GM19328 (cell line): ENCODE measurements at regions not wholly inside any gene's neighbourhood (a gene's known extent, or its start where the extent isn't known, plus 50 kb on each side); places are given as distances from the start of the nearest gene placed in this dataset.

Experiments used
- ATAC-seq: cut with Tn5 transposase; IDR thresholded peaks from one replicate; pipeline ENCODE4 v1.9.1; 2021; ENCODE audit warnings: mild to moderate bottlenecking, moderate library complexity; ENCODE audit not compliant: unreplicated experiment

- ATAC-seq = no peak
Measured at GRCh38 chr5:52388349-52388748, 399.4 kb upstream of the ITGA1 start.

DNA sequence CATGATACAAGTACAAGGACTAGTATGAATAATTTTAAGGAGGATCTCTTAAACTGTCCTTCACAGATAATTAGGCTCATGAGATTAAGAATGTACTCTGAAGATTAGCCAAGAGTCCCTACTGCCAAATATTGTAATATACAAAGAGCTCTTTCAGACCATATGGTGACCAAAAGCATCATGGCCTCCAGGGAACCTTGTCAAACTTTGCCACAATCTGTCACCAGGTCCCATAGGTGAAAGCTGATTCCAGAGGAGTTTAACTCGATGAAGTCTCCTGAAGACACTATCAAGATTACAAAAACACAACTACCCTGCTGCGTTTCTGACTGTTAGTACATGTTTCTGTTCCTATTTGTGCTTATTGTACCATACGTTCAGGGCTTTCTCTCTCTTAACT lies 395.4 kb upstream of the ITGA1 start:
- ATAC-seq = no peak

- no peak for ATAC-seq
Measured at GRCh38 chr5:52409835-52410234, 377.9 kb upstream of the ITGA1 start.

GRCh38 chr5:52419357-52419756 lies 368.4 kb upstream of the ITGA1 start:
- ATAC-seq = no peak

DNA sequence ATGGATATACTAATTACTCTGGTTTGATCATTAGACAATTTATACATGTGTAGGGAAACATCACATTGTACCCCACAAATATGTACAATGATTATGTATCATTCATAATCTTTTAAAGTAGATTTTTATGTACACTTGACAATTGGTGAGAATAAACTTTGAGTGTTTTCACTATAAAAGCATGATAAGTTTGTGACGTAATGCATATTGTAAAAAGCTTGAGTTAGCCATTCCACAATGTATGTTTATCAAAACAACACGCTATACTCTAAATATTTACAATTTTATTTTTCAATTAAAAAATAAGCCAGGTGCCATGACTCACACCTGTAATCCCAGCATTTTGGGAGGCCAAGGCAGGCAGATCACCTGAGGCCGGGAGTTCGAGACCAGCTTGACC lies 360.1 kb upstream of the ITGA1 start:
- no peak for ATAC-seq

DNA sequence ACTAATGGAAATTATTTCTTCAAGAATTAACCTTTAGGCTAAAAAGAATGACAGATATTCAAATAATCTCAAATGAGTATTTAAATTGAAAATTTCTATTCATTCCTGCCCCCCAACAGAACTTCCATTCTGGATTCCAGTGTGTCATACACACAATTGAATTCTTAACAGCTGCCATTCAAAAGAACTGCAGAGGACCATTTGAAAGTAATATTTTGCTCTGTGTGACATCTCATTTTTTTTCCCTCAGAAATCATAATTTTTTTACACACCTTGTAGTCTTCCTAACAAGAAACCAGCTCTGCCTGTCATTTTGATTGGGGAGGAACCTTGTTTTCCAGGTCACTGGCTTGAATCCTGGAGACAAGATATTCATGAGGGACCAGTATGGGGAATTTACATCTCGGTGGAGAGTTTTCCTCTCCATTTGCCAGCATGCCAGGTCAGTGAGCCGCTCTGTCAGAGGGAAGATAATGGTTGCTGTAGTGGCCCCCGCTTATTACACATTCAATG lies 358.7 kb upstream of the ITGA1 start:
- no peak for ATAC-seq

DNA sequence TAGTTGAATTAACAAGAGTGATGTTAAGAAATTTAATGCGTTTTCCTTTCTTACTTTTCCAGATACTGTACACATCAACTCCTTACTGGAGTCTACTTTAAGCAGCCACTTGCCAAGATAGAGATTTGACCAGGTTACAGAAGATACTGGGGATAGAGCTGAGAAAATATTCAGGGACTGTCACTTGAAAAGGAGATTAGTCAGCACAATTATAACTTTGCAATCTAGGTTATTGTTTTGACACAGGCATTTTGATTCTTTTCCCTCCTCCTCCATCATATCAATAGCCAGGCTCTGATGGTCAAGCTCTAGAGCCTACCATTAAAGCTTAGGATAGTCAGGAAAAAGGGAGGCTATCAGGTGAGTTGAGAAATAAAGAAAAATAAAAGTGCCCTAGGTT lies 345.9 kb upstream of the ITGA1 start:
- no peak for ATAC-seq

- no peak for ATAC-seq
Measured at GRCh38 chr5:52443187-52443586, 344.5 kb upstream of the ITGA1 start.

DNA sequence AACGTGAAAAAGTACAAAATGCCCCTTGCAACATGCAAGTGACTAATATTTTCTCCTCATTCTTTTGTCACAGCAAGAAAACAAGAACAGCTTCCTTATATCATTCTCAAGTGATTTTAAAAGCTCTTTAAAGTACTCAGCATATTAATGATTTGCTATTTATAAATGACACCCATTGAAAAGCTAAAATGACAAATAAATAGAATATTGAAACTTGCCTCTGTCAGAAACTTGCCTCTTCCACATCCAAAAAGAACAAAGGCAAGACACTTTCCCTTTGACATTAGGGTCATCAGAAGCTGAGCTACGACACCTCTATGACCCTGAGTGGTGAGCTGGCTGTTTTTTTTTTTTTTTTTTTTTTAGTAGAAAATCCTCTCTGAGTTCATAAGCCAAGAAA lies 339.6 kb upstream of the ITGA1 start:
- no peak for ATAC-seq

GRCh38 chr5:52449516-52449915 lies 338.2 kb upstream of the ITGA1 start:
- ATAC-seq = no peak

GRCh38 chr5:52452098-52452497 lies 335.6 kb upstream of the ITGA1 start:
- no peak for ATAC-seq

DNA sequence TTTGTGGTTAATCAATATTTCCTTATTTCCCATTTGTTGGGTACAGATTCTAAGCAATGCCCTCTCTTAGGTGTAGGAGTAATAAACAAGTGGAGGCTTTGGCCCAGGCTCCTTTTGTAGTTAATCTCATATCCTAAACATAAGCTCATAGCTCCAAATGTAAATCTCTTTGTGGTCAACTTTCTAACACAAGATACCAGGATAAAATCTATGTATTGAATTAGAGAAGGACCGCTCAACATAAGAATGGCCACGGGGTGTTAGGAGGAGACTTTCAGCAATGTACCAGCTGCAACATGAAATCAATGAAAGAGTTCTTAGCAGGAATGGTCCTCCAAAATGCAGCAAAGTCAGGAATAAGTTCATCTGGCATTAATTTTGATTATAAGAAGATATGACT lies 334.5 kb upstream of the ITGA1 start:
- ATAC-seq = no peak

GRCh38 chr5:52455920-52456319 lies 331.8 kb upstream of the ITGA1 start:
- no peak for ATAC-seq

- no peak for ATAC-seq
Measured at GRCh38 chr5:52457810-52458209, 329.9 kb upstream of the ITGA1 start.

- ATAC-seq = no peak
Measured at GRCh38 chr5:52466113-52466512, 321.6 kb upstream of the ITGA1 start.

DNA sequence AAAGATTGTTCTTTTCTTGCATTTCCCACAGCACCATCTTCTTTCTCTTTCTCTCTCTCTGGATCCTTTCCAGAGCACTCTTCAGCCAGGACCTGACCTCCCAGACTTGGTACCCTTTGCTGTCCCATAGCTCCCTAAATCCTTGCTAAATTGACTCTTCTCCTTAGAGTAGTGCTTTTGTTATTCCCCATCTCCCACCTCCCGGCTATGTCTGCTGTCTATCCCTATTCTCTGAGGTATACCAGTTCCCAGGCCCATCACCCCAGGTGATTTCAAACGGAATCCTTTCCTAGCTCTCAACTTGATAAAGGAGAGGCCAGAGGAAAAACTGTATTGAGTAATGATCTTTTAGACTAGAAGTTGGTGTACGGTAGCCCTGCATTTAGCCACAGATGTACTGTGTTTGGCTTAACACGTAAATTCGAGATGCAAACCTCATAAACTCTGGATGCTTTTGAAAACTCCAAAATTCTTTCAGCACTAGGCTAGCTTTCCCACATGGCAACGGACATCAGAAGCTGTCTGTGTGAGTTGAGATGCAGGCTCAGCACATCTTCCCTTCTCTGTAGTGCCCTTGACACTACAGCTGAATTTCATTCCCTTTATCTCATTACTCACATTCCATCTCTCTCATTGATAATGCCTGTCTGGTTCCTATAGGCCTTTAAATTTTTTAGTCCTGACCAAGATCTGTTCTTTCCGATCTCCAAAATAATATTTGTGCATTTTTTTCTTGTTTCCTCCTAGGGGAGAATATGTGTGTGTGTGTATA lies 320.8 kb upstream of the ITGA1 start:
- ATAC-seq = no peak

DNA sequence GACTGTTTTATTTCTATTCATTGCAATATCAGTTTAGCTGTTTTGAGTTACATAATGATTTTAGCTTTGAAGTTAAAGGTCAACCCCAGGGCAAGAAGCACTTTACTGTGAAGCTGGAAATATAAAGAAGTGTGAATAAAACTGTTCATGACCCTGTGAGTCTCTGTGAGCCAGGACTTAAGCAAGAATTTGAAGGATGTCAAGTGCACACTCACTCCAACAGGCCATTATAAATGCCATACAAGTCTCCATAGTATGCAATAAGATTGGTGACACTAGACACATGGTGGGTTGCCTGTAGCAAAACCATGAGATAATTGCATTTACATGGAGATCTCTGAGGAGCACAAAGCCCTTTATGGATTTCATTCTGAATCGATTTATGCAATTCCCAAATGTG lies 318.7 kb upstream of the ITGA1 start:
- ATAC-seq = no peak

DNA sequence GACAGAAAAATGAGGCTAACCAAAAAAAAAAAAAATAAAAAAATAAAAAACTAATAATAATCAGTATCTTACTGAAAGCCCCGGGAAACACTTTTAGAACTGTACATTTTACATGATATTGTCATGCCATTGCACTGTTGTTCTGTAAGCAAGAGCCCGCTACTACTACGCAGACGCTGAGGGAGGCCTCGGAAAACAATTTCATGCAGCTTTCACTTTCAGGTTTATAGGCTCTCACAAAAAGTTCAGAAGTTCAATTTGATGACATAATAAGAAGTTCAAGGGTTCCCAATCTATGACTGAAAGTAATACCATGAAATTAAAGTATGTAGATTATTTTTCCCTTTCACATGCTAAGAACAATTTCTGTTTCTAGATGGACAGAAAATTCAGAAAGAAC lies 318.3 kb upstream of the ITGA1 start:
- no peak for ATAC-seq

- ATAC-seq = no peak
Measured at GRCh38 chr5:52469835-52470234, 317.9 kb upstream of the ITGA1 start.

GRCh38 chr5:52476346-52476745 lies 311.4 kb upstream of the ITGA1 start:
- ATAC-seq = no peak

DNA sequence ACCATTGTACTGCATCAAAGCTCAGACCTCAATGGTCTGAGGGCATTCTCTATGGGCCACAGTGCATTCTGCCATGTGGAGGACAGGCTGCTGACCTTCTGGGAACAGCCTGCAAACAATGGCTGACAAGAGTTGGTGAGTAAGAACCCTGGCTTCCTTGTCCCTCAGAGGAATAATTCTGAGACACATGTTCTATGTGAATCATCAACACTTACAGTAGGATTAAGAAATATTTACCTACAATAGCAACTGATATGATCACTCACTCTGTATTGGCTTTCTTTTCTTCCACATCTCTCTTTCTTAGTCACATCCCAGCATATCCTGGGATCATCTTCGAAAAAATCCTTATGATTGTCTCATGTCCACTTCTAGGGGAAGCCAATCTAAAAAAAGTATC lies 306.5 kb upstream of the ITGA1 start:
- ATAC-seq = no peak

- no peak for ATAC-seq
Measured at GRCh38 chr5:52481851-52482250, 305.9 kb upstream of the ITGA1 start.
